NCI-H524 treated with DMSO at 0.1 percent for 48 hours (cell line): ENCODE measurements at regions not wholly inside any gene's neighbourhood (a gene's known extent, or its start where the extent isn't known, plus 50 kb on each side); places are given as distances from the start of the nearest gene placed in this dataset.

ENCODE experiments used
- DNase-seq: peaks from one replicate; lab custom pipeline; 2025; lab: John Stamatoyannopoulos, UW

GRCh38 chr15:36527235-36528162 lies 51.9 kb upstream of the CDIN1 start:
- no peak for DNase-seq

- DNase-seq, result no peak
These were observed 50.0 kb upstream of the CDIN1 start for GRCh38 chr15:36529296-36530011.
